Hematopoietic multipotent progenitor cell treated with erythropoietin and hydrocortisone succinate and interleukin-3 and kit ligand, for 4 days (in vitro differentiated cells): ENCODE measurements at regions not wholly inside any gene's neighbourhood (a gene's known extent, or its start where the extent isn't known, plus 50 kb on each side); places are given as distances from the start of the nearest gene placed in this dataset.
"Not testable (repeated sequence)": the region's sequence is repeated elsewhere in the genome, so short reads cannot be mapped to it uniquely, and the experiment has no call there.

Experiments used
- DNase-seq: peaks from one replicate; pipeline ENCODE4 v3.0.0-alpha.2; 2015

- no peak for DNase-seq
These were observed 497.8 kb downstream of the TMEM135 start for GRCh38 chr11:87535513-87535912.

- DNase-seq, result not testable (repeated sequence)
These were observed 494.1 kb downstream of the TMEM135 start for GRCh38 chr11:87531835-87532234.

- no peak for DNase-seq
These were observed 491.8 kb downstream of the TMEM135 start for GRCh38 chr11:87529486-87529885.

- DNase-seq, result no peak
These were observed 491.0 kb downstream of the TMEM135 start for GRCh38 chr11:87528752-87529151.

- DNase-seq, result no peak
These were observed 485.5 kb downstream of the TMEM135 start for GRCh38 chr11:87523276-87523675.

GRCh38 chr11:87518266-87518665 is 480.5 kb downstream of the TMEM135 start:
- DNase-seq, result no peak

- DNase-seq, result no peak
These were observed 479.6 kb downstream of the TMEM135 start for GRCh38 chr11:87517351-87517750.

GRCh38 chr11:87507722-87508121 is 470.0 kb downstream of the TMEM135 start:
- not testable (repeated sequence) for DNase-seq

GRCh38 chr11:87506946-87507345 is 469.2 kb downstream of the TMEM135 start:
- DNase-seq, result not testable (repeated sequence)

- DNase-seq, result no peak
These were observed 463.7 kb downstream of the TMEM135 start for GRCh38 chr11:87501388-87501787.

GRCh38 chr11:87494936-87495335 is 457.2 kb downstream of the TMEM135 start:
- DNase-seq, result not testable (repeated sequence)

GRCh38 chr11:87494026-87494425 is 456.3 kb downstream of the TMEM135 start:
- DNase-seq, result not testable (repeated sequence)

GRCh38 chr11:87493516-87493915 is 455.8 kb downstream of the TMEM135 start:
- no peak for DNase-seq

- DNase-seq, result peak; percentile 22
These were observed 453.6 kb downstream of the TMEM135 start for GRCh38 chr11:87491381-87491780.

GRCh38 chr11:87490671-87491070 is 452.9 kb downstream of the TMEM135 start:
- DNase-seq, result no peak

- DNase-seq, result no peak
These were observed 446.8 kb downstream of the TMEM135 start for GRCh38 chr11:87484566-87484965.

GRCh38 chr11:87477321-87477720 is 439.6 kb downstream of the TMEM135 start:
- no peak for DNase-seq

GRCh38 chr11:87473174-87473573 is 435.4 kb downstream of the TMEM135 start:
- DNase-seq, result no peak

- no peak for DNase-seq
These were observed 428.5 kb downstream of the TMEM135 start for GRCh38 chr11:87466223-87466622.

- no peak for DNase-seq
These were observed 428.0 kb downstream of the TMEM135 start for GRCh38 chr11:87465716-87466115.

GRCh38 chr11:87463486-87464102 is 425.9 kb downstream of the TMEM135 start:
- peak; percentile 45 for DNase-seq

GRCh38 chr11:87462171-87462570 is 424.4 kb downstream of the TMEM135 start:
- no peak for DNase-seq

GRCh38 chr11:87460842-87461637 is 423.3 kb downstream of the TMEM135 start:
- DNase-seq, result no peak

GRCh38 chr11:87460279-87460678 is 422.5 kb downstream of the TMEM135 start:
- no peak for DNase-seq
